WTC11 (cell line): ENCODE measurements at regions not wholly inside any gene's neighbourhood (a gene's known extent, or its start where the extent isn't known, plus 50 kb on each side); places are given as distances from the start of the nearest gene placed in this dataset.

Experiments used
- CREM ChIP-seq: sonication (generic); formaldehyde crosslinking; IDR thresholded peaks from 2 replicates; pipeline ENCODE4 v1.8.1; 2022; ENCODE audit warnings: mild to moderate bottlenecking, missing genetic modification reagents, moderate library complexity
- ETV6 ChIP-seq: sonication (generic); formaldehyde crosslinking; IDR thresholded peaks from 2 replicates; pipeline ENCODE4 v1.8.1; 2022; ENCODE audit warnings: mild to moderate bottlenecking, missing genetic modification reagents
- JUN ChIP-seq: sonication (generic); formaldehyde crosslinking; IDR thresholded peaks from 2 replicates; pipeline ENCODE4 v1.8.0; 2023; ENCODE audit warnings: mild to moderate bottlenecking, missing genetic modification reagents
- SP1 ChIP-seq: sonication (generic); formaldehyde crosslinking; conservative IDR thresholded peaks from 2 replicates; pipeline ENCODE4 v1.8.1; 2022; ENCODE audit warnings: missing genetic modification reagents
- TCF7 ChIP-seq: sonication (generic); formaldehyde crosslinking; IDR thresholded peaks from 2 replicates; pipeline ENCODE4 v1.8.0; 2022; ENCODE audit warnings: mild to moderate bottlenecking, low read depth, missing genetic modification reagents, moderate library complexity
- ZNF423 ChIP-seq: fragments of 250-450 bp; sonication (Bioruptor Pico); IDR thresholded peaks from 2 replicates; pipeline ENCODE4 v2.1.2; 2022; ENCODE audit warnings: mild to moderate bottlenecking, moderate library complexity
- TF ChIP-seq, protein P1 (sequence below): fragments of 250-450 bp; sonication (Bioruptor Pico); conservative IDR thresholded peaks from 2 replicates; pipeline ENCODE4 v1.9.0; 2021; ENCODE audit warnings: mild to moderate bottlenecking
- TF ChIP-seq, protein P2 (sequence below): fragments of 250-450 bp; sonication (Bioruptor Pico); IDR thresholded peaks from 2 replicates; pipeline ENCODE4 v1.9.0; 2021; ENCODE audit warnings: mild to moderate bottlenecking
- TF ChIP-seq, protein P3 (sequence below): fragments of 200-600 bp; IDR thresholded peaks from 2 replicates; pipeline ENCODE4 v1.8.0; 2022; ENCODE audit warnings: antibody characterized with exemption
- TF ChIP-seq, protein P4 (sequence below): sonication (generic); formaldehyde crosslinking; conservative IDR thresholded peaks from 2 replicates; pipeline ENCODE4 v1.8.1; 2022; ENCODE audit warnings: mild to moderate bottlenecking, missing genetic modification reagents

DNA sequence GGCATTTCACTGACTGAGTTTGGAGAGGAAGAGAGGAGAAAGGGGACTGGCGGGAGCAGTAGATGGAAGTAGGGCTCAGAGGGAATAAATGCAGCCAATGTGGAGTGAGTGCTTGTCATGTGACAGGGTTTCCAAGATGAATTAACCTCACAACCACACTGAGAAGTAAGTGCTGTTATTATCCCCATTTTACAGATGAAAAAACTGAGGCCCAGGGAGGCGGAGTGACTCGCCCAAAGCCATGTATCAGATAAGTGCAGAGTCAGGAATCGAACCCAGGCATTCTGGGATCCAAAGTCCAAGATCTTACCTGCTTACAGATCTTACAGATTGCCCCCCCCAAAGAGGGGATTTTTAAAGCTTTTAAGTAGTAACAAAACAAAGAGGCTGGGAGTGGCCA, 207.2 kb downstream of the SHQ1 start:
- no peak for TF ChIP-seq ZNF423
- TF ChIP-seq, protein P1, sequence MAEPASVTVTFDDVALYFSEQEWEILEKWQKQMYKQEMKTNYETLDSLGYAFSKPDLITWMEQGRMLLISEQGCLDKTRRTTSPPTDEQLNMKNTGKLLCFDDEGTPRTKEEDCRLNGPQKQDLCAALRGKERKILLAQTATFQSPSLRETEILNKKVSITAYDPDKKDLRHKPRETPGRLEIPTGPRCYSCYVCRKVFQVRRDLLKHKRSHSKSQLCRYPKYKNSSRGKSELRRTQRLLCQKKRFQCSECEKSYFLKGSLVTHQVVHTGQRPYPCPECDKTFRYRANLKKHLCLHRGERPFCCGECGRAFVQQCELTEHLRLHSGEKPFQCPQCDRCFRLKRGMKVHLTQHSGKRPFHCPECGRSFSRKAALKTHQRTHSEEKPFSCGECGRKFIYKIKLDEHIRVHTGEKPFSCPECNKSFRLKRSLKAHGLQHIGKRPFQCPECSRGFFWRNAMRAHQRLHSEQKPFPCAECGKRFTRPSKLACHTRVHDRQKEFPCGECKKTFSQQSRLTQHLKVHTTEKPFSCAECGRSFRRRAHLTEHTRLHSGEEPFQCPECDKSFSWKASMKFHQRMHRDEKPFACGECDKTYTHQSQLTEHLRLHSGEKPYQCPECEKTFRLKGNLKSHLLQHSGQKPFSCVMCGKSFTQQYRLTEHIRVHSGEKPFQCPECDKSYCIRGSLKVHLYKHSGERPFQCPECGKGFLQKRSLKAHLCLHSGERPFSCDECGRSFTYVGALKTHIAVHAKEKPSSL (CRISPR knock-in tag): no peak
- no peak for TF ChIP-seq CREM
- TF ChIP-seq, protein P2, sequence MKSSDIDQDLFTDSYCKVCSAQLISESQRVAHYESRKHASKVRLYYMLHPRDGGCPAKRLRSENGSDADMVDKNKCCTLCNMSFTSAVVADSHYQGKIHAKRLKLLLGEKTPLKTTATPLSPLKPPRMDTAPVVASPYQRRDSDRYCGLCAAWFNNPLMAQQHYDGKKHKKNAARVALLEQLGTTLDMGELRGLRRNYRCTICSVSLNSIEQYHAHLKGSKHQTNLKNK (CRISPR knock-in tag): no peak
- TF ChIP-seq, protein P3, sequence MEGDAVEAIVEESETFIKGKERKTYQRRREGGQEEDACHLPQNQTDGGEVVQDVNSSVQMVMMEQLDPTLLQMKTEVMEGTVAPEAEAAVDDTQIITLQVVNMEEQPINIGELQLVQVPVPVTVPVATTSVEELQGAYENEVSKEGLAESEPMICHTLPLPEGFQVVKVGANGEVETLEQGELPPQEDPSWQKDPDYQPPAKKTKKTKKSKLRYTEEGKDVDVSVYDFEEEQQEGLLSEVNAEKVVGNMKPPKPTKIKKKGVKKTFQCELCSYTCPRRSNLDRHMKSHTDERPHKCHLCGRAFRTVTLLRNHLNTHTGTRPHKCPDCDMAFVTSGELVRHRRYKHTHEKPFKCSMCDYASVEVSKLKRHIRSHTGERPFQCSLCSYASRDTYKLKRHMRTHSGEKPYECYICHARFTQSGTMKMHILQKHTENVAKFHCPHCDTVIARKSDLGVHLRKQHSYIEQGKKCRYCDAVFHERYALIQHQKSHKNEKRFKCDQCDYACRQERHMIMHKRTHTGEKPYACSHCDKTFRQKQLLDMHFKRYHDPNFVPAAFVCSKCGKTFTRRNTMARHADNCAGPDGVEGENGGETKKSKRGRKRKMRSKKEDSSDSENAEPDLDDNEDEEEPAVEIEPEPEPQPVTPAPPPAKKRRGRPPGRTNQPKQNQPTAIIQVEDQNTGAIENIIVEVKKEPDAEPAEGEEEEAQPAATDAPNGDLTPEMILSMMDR: no peak
- no peak for TF ChIP-seq JUN (CRISPR knock-in tag)
- TF ChIP-seq TCF7 (CRISPR knock-in tag): no peak
- no peak for TF ChIP-seq ETV6 (CRISPR knock-in tag)
- TF ChIP-seq, protein P4, sequence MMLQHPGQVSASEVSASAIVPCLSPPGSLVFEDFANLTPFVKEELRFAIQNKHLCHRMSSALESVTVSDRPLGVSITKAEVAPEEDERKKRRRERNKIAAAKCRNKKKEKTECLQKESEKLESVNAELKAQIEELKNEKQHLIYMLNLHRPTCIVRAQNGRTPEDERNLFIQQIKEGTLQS (CRISPR knock-in tag): no peak
- TF ChIP-seq SP1 (CRISPR knock-in tag): no peak
